DMS 273 (cell line): ENCODE measurements at regions not wholly inside any gene's neighbourhood (a gene's known extent, or its start where the extent isn't known, plus 50 kb on each side); places are given as distances from the start of the nearest gene placed in this dataset.
A peak's percentile ranks its signal among the peaks of the same experiment; 100 is the strongest.
"Not testable (repeated sequence)": the region's sequence is repeated elsewhere in the genome, so short reads cannot be mapped to it uniquely, and the experiment has no call there.

Experiments
- DNase-seq: peaks from one replicate; lab custom pipeline; 2025; ENCODE audit not compliant: unreplicated experiment; lab: John Stamatoyannopoulos, UW

DNA sequence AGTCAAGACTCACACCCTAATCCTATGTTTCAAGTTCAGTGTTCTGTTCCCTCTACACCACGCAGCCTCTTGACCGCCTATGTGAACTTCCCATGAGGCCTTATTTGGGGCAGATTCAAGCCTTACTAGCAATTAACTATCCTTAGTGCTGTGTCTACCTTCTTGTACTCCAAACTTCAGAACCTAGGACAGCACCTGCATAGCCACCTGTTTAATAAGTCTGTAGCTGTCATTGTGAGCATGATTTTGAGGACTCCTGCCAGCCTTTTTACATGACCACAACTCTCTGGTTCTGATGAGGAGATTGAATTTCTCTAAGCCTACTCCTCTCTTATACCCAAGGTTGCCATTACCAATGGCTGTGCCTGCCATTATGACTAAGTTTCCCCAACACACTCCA, 50.8 kb upstream of the PCSK1 start:
- peak; percentile 87 for DNase-seq

DNA sequence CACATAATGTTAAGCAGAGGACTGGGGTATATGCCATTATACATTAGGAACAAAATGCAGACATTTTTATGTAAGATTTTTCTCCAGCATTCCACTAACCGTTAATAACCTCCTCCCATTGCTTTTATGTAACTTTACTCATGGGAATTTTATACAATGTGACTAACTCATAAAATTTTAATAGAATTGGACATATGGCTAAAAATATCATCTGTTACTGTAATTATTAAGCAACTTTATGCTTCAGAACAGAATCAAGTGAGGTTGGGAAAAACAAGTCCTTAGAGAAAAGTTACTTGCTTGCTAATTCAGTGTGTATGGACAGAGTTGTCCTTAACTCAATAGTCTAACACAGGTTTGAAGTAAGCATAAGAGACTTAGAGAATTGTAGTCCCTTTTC, 54.8 kb upstream of the PCSK1 start:
- DNase-seq, result peak; percentile 8

DNA sequence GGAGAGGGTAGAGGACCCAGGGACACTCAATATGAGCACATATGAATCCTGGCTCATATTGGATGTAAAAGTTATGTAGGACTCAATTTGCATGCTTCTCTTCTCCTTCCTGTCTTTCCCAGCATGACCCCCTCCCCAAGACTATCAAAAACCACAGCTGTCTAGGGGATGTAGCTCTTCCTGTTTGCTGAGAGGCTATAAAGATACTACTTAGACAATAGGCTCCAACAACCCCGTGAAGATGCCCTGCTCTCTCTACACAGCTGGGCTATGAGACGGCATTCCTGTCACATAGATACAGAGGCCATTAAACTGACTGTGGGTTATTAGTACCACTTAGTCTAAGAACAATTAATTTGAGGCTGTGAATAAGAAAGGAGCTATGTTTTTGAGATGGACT, 56.5 kb upstream of the PCSK1 start:
- DNase-seq, result no peak

DNA sequence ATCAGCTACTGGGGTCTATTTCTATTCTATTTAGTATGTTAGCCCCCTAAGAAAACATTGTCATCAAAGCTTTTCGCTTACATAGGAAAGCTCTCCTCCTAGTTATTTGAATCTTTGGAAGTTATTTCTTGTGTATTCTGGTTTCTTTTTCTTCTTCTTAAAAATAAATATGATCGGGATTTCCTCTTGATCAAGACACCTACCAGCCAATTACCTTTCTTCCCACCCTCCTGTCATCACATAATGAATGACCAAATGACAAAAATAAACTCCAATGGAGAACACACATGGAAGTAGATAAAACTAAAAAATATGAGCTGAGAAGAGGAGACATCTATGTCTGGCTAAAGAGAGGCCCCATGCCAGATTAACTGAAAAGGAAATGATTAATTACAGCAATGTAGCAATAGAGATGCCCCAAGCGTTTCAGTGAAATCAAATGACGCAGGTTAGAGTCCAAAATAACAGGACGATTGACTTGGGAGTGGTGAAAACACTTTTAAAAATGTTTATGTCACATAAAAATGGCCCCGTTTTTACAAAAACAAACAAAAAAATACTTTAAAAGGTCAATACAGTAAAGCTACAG, 59.5 kb upstream of the PCSK1 start:
- no peak for DNase-seq

DNA sequence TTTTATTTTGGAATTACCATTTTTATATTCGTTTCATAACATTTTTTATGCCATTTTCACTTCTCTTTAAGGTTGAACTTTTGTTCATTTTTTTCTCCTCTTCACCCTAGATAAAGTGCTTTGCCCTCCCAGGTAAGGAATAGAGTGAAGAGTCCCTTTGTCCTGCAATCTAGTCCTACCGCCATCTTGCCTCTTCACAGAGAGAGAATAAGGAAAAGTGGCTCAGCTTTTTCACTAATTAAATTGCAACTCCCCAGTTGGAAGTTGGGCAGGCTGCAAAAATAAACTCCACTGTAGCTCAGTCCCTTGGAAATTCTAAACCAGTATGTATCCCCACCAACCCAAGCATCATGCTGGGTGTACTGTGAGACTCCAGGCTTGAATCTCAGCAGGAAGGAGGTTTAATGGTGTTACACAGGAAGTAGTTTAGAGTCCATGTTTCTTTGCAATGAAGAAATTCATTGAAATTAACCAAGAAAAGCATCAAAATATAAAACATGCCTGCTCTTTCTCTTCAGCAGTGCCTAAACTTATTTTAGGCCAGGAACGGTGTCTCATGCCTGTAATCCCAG, 60.3 kb upstream of the PCSK1 start:
- DNase-seq, result no peak

DNA sequence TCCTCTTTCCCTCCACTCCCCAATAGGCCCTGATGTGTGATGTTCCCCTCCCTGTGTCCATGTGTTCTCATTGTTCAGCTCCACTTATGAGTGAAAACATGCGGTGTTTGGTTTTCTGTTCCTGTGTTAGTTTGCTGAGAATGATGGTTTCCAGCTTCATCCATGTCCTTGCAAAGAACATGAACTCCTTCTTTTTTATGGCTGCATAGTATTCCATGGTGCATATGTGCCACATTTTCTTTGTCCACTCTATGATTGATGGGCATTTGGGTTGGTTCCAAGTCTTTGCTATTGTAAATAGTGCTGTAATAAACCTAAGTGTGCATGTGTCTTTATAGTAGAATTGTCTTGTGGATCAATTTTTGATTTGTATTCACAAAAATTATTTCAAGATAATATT, 62.4 kb upstream of the PCSK1 start:
- DNase-seq, result not testable (repeated sequence)

DNA sequence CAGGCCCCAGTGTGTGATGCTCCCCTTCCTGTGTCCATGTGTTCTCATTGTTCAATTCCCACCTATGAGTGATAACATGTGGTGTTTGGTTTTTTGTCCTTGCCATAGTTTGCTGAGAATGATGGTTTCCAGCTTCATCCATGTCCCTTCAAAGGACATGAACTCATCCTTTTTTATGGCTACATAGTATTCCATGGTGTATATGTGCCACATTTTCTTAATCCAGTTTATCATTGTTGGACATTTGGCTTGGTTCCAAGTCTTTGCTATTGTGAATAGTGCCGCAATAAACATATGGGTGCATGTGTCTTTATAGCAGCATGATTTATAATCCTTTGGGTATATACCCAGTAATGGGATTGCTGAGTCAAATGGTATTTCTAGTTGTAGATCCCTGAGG, 64.0 kb upstream of the PCSK1 start:
- DNase-seq, result not testable (repeated sequence)

DNA sequence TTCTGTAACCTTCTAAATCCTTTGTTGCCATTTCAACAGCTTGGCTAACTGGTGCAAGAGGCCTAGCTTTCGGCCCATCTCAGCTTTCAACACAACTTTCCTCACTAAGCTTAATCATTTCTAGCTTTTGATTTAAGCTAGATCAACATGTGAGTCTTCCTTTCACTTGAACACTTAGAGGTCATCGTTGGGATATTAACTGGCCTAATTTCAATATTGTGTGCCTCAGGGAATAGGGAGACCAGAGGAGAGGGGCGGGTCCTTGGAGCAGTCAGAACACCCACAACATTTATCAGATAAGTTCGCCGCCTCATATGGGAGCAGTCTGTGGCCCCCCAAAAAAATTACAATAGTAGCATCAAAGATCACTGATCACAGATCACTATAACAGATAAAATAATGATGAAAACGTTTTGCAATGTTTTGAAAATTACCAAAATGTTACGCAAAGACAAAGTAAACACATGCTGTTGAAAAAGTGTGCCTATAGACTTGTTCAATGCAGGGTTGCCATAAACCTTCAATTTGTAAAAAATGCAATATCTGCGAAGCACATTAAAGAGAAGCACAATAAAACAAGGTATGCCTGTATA, 66.8 kb upstream of the PCSK1 start:
- DNase-seq, result no peak

DNA sequence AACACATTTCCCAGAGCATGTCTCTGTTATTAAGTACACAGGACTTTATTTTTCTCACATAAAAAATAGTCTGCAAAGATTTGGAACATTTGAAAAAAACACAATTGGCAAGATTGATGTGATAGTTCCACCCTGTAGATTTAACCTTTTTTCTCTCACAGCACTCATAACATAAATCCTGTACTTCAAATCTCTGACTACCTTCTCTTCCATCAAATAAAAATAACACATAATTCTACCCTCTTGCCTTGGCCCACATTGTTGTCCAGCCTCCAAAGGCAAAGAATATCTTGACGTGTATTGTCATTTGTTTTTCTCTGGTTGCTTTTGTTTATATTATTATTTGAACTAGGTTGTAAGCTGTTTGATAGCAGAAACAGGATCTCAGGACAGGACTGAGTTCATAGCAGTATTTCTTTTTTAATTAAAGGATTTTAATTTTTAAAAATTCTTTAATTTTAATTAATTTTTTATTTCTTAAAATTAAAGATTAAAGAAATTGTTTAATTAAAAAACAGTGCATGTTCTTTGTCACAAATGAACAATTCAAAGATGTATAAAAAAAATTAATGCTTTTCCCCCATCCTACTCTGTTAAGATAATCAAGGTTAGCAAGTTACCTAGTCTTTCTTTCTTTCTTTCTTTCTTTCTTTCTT, 69.1 kb upstream of the PCSK1 start:
- no peak for DNase-seq

DNA sequence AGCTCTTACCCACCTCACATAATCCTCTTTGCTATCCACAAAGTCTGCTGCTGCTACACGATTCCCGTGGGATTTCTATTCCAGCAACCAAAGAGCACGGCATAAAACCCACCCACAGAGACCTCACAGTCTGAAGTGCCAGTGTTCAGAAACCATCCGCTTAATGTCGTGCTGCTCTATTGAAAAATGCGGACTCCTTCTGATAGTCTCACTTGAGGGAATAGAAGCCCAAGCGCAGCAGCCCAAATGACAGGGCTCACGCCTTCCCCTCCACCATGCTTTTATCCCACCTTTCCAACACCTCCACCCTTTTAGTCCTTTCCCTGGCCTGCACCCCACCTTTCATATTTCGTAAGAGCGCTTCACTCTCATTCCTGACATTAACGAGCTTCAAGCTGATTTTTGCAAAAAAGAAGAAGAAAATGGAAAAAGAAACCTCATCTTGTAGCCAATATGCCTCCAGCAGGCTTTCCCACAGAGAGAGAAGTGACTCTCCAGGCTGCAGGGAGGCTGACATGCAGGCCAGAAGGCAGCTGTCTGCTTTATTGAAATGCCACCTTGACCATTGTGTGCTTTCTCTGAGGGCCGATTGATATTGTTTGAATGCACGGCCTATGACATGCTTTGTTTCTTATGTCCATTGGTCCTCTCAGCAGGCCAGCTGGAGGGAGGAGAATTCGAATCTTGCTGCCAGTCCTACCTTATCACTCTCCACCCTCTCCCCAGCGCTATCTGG, 70.6 kb upstream of the PCSK1 start:
- no peak for DNase-seq

DNA sequence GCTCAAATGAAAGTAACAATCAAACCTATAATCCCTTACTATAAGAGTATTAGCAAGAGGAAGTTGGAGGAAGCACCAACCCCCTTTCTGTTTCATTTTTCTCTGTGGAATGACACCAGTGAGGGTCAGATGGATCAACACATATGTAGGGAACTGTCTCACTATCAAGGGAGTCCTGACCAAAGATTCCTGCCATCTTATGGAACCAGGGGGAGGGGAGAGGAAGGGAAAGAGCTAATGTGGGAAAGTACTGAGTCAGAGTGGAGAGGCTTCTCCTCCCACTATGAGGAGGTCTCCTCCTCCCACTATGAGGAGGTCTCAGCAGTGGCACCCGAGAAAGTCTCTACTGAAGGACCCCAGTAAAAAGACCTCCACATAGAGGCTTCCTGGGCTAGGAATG, 73.3 kb upstream of the PCSK1 start:
- no peak for DNase-seq

DNA sequence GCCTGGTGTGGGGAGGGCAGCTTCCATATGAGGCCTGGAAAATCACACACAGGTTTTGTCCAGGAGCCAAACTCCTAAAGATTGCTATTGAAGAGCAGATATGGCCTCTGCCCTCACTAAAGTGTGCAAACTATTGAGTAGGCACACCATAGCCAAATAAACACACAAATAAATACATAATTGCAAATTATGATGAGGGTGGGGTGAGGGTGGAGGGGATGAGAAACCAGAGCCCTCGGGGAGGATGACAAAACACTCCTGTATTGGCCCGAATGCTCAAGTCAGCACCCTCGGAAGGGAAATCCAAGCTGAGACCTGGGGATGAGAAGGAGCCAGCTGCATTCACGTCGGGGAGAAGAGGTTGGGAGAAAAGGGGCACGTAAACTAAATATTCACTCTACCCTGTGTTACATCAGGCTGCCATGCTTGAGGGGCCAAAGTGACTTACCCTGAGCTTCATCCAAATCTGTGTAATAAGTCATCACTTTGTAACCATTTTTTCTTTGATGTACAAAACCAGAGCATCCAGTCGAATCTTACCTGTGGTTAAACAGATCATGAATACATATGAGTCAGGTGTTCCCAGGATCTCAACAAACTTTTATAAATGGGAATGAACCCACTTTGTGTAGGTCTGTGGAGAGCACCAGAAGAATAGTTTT, 73.9 kb upstream of the PCSK1 start:
- DNase-seq, result no peak

DNA sequence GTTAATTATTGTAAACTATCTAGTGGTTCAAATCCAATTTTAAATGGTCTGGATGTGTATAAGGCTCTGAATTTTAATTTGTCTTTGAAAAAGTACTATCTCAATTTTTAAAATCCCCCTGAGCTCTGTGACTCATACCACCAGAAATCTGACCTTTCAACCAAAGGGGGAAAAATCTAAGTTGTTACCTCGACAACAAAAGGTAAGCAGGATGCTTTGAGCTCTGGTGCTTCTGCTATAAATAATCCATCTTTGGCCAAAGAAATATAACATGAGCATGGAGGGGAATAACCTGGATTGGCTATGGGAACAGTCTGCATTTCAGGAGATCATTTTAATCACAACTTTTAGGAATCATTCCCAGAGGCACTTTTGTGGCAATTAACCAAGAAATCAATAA, 76.3 kb upstream of the PCSK1 start:
- no peak for DNase-seq

DNA sequence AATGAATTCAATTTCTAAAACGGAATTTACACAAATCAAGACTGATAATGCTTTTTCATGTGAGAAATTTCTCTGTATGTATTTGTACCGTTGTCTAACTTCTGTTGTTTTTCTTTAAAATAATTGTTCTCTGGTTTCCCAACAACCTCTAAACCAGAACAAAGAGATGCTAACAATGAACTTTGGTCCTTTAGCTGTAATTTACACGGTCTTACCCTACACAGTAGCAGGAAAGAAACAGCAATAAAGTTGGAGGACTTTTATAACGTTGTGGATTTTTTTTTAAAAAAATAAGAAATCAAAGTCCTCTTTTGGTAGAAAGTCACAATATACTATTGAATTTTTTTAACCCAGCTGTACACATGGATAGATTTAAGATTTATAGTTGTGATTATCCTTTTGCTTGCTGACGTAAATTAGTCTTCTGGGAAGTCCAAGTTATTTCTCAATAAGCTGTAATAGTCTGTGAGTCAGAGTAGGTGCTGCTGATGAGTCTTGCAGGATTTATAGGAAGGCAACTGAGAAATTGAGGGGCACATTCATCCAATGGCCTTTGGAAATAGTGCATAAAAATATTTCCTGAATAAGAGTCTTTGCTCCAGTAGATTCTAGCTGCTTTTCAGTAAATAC, 76.8 kb upstream of the PCSK1 start:
- no peak for DNase-seq

DNA sequence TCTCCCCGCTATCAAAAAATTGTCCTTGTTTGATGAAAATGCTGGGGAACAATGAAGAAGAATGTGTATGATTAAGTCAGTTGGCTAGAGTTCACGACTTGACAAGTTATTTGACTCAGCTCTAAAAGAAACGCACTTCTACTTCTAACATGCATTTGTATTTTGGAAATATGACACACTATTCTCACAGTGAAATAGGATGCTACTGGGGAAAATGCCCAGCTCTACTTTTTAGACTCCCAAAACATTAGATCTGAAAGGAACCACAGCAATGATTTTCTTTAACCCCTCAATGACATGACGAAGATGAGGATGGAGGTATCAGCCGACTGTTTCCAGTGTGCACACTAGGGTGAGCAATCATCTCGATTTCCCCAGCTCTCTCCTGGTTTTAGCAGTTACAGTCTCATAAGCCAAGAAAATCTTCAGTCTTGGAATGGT, 83.6 kb upstream of the PCSK1 start:
- DNase-seq, result no peak

DNA sequence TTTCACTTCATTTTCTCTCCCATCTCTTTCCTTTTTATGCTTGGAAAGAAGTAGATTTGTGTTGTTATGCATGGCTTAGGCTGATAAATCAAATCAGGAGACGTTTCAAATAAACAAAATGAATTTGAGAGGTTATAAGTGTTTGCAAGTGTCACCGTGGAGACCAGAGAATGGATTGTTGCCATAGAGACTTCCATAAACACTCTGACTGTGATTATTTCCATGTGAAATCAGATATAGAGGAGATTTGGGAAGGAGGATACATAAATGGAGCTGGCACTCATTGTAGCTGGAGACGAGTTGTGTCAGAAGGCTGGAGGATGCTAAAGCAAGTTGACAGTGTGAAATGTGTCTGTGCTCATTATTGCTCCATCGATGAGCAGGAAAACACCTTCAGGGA, 84.2 kb upstream of the PCSK1 start:
- DNase-seq, result no peak

DNA sequence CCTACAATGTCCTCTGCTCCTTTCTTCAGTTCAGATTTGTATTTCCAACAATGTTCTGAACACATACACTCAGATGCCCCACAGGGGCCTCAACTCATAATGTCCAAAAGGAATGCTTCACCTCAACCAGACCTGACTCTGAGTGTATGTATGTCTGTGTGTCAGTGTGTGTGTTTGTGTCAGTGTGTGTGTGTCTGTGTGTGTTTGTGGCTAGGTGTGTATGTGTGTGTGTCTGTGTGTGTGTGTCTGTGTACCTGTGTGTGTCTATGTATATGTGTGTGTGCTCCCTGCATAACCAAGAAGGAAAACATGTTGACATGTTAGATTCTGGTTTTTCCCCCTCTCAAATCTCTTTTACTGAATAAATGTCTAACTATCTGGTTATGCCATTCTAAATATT, 87.3 kb upstream of the PCSK1 start:
- no peak for DNase-seq

DNA sequence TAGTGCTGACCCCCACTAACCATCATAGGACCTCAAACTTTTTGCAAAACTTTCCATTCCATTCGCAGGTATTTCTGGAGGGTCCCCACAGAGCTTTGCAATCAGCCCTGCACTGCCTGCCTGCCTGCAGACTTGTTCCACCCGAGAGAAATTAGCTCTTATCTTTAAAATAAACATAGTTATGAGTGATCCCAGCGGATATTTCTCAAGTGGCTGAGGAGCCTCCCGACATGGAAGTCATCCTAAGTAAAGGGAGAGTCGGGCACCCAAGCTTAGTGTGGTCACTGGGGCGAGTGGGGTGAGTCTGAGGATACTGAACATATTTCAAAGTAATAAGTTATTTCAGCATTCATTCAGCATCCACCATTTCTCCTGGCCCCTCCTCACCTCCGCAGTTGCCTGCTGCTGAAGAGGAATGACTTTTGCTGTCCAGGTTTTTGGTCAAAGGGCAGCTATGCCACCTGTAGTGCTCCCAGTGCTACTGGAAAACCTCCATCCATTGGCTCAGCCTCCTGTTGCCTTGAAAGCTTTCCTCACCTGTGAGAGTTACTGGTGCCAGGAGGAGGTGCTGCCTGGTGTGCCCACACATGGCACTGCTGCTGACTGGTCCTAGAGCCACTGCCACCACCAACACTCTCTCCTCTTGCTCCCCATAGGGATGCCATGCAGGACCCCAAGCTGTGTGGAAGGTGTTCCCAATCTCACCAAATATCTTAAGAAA, 89.7 kb upstream of the PCSK1 start:
- DNase-seq, result no peak

DNA sequence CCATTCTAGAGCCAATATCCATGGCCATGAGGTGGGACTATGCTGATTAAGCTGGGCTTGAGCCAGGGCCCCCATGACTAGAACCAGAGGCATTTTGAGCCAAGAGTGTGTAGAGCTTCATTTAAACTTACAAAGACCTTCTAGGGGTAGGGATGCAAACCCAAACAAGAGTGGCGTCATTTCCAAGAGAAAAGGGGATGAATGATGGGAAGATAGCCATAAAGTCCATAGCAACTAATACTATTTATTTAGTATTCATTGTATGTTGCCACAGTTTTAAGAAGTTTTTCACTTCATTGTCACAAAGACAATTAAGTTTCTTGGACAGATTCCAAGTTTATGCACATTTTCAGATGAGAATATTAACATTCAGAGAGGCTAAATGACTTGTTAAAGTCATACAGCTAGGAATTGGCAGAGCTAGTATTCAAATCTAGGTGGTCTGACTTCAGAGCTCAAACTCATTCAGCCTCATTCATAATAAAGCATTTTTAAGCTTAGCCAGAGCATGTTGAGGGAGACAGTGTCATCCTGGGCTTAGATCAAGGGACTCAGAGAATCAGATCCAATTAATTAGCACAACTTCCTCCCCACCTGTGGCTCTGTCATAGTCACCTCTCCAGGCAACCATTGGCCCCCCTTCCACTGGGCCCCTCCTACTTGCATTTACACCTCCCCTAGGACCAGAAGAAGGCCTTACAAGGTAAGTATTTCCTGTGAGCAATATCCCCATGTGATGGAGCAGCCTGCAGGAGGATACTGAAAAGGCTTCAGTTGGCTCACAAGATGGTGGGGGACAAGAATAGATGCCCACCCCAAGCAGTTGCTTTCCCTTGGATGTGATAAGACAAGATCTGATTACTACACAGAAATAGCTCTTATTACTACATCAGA, 95.0 kb upstream of the PCSK1 start:
- DNase-seq, result no peak
